ENCODE measurements at regions not wholly inside any gene's neighbourhood (a gene's known extent, or its start where the extent isn't known, plus 50 kb on each side); places are given as distances from the start of the nearest gene placed in this dataset.

- DNase-seq (ENCODE audit: low read depth) = no peak
Measured at GRCh38 chr14:65250162-65250495, 147.8 kb upstream of the MAX start.

- no peak for DNase-seq (ENCODE audit: low read depth)
Measured at GRCh38 chr14:65251213-65251612, 148.9 kb upstream of the MAX start.

- no peak for DNase-seq (ENCODE audit: low read depth)
Measured at GRCh38 chr14:65252482-65253255, 150.4 kb upstream of the MAX start.

- no peak for DNase-seq (ENCODE audit: low read depth)
Measured at GRCh38 chr14:65255029-65255545, 152.8 kb upstream of the MAX start.

GRCh38 chr14:65255583-65256461, 153.5 kb upstream of the MAX start:
- no peak for DNase-seq (ENCODE audit: low read depth)

GRCh38 chr14:65256714-65257113, 154.4 kb upstream of the MAX start:
- no peak for DNase-seq (ENCODE audit: low read depth)

DNA sequence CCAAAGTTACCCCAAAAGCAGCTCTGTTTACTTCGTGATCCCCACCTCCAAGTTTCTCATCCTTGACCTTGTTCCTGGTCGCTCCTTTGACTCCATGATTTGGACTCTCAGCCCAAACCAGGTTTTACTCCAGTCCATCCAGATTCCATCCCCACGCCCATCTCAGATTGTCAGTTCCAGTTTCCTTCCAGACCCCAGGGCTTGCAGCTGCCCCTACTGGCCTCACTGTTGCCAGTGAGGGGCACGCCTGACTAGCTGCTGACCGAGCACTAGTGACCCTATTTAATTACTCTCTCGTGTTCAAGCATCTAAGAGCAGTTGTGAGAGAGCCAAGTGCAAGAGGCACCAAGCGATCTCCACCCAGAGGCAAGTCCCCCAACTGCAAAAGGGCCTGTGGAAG, 155.1 kb upstream of the FUT8 start:
- DNase-seq (ENCODE audit: low read depth) = no peak

DNA sequence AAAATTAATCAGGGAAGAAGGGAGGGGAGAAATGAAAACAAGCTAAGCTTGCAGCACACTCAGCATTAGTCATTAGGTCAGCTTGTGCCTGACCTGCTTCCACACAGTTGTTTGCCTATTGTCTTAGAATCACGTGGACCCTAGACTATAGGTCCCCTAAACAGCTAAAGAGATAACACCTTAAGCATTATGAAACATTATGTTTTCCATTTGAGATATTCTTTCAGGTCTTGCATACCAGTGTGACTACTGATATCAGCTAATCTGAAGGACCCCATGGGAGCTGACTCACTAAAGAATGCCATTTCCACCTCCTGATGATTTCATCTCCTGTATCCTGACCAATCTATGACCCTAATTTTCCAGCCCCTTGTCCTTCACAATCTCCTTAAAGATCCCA, 154.1 kb upstream of the FUT8 start:
- DNase-seq (ENCODE audit: low read depth) = no peak

DNA sequence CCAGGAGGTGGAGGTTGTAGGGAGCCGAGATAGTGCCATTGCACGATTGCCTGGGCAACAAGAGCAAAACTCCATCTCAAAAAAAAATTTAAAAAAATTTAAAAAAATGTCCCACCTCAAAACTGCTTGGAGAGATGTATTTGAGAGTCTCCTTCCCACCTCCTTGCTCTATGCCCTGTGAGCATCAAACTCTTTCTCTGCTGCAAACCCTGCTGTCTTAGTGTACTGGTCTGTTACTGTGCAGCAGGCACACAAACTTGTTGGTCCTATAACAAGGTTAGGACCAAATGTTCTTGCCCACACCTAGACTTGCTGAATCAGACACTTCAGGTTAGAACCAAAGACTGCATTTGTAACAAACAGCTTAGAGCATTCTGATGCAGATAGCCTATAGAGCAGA, 153.5 kb upstream of the FUT8 start:
- no peak for DNase-seq (ENCODE audit: low read depth)

DNA sequence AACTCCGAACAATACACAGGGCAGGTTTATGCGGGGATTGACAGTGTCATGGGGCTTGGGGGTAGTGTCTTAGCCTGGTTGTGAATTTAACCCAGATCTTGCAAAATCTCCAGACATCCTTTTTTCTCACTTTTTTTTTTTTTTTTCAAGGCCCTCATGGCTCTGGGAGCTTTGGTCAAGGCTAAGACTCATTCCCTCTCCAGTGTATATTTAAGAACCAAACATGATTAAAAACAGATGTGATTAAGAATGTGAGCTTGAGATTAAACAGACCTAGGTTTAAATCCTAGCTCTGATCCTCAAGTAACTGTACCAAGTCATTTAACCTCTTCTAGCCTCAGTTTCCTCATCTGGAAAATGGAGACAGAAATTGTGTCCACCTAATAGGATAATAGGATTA, 151.7 kb upstream of the FUT8 start:
- DNase-seq (ENCODE audit: low read depth) = no peak

GRCh38 chr14:65261425-65261920, 151.1 kb upstream of the FUT8 start:
- no peak for DNase-seq (ENCODE audit: low read depth)

GRCh38 chr14:65261946-65262345, 150.6 kb upstream of the FUT8 start:
- DNase-seq (ENCODE audit: low read depth) = no peak

- no peak for DNase-seq (ENCODE audit: low read depth)
Measured at GRCh38 chr14:65263177-65263788, 149.2 kb upstream of the FUT8 start.

- DNase-seq (ENCODE audit: low read depth) = no peak
Measured at GRCh38 chr14:65267856-65268255, 144.7 kb upstream of the FUT8 start.

GRCh38 chr14:65268594-65268993, 143.9 kb upstream of the FUT8 start:
- DNase-seq (ENCODE audit: low read depth) = no peak

GRCh38 chr14:65269732-65270131, 142.8 kb upstream of the FUT8 start:
- DNase-seq (ENCODE audit: low read depth) = no peak

- DNase-seq (ENCODE audit: low read depth) = no peak
Measured at GRCh38 chr14:65277027-65277426, 135.5 kb upstream of the FUT8 start.

DNA sequence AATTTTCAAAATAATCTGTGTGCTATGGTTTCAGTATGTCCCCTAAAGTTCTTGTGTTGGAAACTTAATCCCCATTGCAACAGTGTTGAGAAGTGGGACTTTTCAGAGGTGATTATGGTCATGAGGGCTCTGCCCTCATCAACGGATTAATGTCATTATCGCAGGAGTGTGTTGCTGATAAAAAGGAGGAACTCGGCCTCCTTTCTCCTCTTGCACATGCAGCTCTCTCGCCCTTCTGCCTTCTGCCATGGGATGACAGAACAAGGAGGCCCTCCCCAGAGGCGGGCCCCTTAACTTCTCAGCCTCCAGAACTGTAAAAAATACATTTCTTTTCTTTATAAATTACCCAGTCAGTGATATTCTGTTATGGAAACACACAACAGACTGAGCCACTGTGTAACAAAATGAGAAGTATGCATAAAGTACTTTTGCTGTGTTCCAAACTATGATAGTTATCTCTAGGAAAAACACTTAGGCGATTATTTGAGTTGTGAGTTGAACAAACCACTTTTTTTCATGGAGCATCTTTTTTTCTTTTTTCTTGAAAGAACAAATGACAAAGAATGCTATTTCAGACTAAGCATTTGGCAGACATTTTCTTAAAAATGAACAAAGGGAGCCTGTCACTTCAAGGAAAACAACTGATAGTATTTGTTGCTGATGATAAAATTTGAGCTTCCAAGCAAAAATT, 134.8 kb upstream of the FUT8 start:
- no peak for DNase-seq (ENCODE audit: low read depth)

DNA sequence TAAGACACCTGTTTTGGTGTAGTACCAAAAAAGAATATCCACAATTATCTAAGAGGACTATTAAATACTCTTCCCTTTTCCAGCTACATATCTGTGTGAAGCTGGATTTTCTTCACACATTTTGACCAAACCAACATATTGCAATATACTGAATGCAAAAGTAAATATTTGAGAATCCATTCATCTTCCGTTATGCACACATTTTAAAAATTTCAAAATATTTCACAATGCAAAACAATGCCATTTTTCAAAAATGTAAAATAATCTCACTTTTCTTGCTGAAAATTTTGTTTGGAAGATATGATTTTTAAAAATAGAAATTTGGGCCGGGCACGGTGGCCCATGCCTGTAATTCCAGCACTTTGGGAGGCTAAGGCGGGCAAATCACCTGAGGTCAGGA, 133.9 kb upstream of the FUT8 start:
- no peak for DNase-seq (ENCODE audit: low read depth)

GRCh38 chr14:65279510-65279909, 133.0 kb upstream of the FUT8 start:
- DNase-seq (ENCODE audit: low read depth) = no peak

GRCh38 chr14:65279958-65280357, 132.6 kb upstream of the FUT8 start:
- DNase-seq (ENCODE audit: low read depth) = no peak

DNA sequence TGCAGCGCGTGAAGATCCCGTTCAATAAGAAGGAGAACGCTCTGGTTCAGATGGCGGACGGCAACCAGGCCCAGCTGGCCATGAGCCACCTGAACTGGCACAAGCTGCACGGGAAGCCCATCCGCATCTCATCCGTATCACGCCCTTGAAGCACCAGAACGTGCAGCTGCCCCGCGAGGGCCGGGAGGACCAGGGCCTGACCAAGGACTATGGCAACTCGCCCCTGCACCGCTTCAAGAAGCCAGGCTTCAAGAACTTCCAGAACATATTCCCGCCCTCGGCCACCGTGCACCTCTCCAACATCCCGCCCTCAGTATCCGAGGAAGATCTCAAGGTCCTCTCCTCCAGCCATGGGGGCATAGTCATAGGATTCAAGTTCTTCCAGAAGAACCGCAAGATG, 131.9 kb upstream of the FUT8 start:
- DNase-seq (ENCODE audit: low read depth) = no peak
